SHP77 (cell line): ENCODE measurements at regions not wholly inside any gene's neighbourhood (a gene's known extent, or its start where the extent isn't known, plus 50 kb on each side); places are given as distances from the start of the nearest gene placed in this dataset.
"Not testable (repeated sequence)": the region's sequence is repeated elsewhere in the genome, so short reads cannot be mapped to it uniquely, and the experiment has no call there.

Source experiments
- DNase-seq, 2 experiments: peaks; one replicate each; lab custom pipeline; 2025; lab: John Stamatoyannopoulos, UW

DNA sequence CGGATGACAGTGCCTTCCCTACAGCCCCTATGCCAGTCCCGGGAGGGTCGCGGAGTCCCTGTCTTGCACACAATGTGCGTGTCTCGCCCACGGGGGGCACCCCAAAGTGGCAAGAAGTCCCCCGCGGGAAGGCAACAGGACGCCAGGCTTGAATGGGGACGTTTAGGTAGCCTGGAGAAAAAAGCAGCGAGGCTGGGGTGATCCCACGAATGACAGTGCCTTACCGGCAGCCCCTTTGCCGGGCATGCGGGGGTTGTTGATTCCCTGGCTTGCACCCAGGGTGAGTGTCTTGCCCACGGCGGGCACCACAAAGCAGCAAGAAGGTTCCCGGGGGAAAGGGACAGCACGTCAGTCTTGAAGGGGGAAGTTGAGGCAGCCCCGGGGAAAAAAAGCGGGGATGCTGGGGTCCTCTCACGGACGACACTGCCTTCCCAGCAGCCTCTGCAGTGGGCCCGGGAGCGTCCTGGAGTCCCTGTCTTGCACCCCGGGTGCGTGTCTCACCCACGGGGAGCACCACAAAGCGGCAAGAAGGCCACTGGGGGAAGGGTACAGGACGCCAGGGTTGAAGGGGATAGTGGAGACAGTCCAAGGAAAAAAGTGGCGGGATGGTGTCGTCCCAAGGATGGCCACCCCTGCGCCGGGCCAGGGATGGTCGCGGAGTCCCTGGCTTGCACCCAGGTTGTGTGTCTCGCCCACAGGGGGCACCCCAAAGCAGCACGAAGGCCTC lies 156.8 kb upstream of the ALG10B start:
- no peak for DNase-seq

DNA sequence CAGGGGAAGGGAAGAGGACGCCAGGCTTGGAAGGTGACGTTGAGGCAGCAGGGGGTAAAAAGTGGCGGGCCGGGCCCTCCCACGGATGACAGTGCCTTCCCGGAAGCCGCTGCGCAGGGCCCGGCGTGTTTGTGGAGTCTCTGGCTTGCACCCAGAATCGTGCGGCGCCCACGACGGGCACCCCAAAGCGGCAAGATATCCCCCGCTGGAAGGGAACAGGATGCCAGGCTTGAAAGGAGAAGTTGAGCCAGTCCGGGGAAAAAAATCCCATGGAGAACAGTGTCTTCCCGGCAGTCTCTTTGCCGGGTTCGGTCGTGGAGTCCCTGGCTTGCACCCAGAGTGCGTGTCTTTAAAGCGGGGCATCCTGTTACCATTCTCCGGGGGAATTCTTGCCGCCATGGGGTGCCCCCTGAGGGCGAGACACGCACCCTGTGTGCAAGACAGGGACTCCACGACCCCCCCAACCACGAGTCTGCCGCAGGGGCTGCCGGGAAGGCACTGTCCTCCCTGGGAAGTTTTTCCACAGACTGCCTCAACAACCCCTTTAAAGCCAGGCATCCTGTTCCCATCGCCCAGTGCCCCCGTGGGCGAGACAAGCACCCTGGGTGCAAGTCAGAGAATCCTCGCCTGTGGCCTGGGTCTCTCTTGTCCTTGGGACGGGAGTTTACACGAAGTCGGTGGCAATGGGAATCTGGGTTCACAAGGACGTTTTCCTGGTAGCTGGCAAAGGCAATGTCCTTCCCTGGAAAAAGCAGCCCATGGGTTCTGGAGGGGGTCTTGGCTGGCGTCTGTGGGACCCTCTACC lies 156.1 kb upstream of the ALG10B start:
- no peak for DNase-seq

DNA sequence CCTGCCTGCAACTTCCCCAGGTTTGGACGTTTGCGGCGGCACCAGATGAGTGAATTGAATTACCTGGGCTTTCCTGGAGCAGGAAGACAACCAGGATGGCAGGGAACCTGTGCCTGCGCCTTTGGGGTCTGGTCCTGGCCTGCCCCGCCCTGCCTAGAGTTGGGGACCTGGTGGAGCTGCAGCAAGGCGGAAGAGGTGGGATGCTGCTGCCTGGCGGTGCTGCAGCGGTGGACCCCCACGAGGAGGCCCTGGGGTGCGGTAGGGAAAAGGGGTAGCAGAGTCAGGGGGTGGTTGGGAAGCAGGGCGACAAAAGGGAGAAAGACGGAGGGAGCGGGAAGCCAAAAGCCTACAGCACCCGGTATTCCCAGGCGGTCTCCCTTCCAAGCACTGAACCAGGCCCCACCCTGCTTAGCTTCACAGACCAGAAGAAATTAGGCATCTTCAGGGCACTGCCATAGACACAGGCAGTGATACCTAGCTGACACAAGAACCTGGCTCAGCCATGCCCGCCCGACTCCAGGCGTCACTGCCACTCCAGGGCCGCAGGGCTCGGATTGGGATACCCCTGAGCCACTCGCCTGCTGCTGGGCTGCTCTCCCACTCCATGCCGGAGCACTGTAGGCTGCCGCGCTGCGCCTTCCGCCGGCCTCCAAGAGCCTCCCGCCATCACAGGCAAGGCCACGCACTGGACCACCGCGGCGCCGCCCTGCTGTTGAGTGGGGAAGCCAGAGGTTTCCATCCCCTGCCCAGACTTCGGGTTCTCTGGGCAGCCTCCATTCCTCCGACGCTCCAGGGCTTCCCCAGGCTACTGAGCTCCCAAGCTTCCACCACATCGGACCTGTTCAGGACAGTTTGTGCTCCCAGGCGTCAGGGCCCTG lies 155.2 kb upstream of the ALG10B start:
- no peak for DNase-seq

DNA sequence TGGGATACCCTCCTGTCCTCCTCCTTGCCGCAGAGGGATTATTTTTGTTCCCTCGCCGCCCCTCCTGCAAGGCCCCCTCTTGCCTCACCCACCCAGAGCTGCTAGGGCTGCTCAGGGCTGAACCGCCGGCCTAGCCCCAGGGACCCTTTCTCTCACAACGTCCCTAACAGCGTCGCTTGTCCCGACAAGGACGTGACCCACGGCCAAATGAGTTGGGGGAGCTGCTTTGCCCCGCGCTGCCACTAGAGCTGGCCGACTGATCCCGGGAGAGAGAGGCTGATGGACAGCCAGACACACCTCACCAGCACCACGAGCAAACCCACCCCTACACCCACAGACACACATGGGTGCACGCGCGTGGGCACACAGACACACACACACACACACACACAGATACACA lies 154.6 kb upstream of the ALG10B start:
- no peak for DNase-seq

DNA sequence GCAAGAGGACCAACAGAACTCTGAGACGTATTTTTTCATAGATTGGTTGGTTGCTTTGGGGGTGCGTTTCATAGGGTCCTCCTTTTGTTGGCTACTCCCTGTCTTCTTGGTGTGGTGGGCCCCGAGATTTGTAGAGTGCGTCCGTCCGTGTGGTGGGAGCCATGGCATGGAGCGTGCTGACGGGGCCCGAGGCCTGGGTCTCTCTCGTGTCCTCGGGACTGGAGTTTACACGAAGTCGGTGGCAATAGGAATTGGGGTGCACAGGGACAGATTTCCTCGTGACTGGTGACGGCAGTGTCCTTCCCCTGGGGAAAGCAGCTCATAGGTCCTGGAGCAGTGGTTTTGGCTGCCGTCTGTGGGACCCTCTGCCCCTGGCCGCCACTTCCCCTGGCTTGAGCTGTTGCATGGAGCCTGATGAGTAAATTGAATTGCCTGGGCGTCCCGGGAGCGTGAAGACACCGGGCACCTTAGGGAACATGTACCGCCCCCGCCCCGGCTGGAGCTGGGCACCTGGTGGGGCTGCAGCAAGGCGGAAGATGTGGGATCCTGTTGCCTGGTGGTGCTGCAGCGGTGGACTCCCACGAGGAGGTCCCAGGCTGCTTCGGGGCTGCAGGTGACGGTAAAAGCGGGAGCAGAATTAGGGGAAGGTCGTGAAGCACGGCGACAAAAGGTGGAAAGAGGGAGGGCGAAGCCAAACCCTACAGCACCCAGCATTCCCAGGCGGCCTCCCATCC lies 153.7 kb upstream of the ALG10B start:
- DNase-seq = no peak

DNA sequence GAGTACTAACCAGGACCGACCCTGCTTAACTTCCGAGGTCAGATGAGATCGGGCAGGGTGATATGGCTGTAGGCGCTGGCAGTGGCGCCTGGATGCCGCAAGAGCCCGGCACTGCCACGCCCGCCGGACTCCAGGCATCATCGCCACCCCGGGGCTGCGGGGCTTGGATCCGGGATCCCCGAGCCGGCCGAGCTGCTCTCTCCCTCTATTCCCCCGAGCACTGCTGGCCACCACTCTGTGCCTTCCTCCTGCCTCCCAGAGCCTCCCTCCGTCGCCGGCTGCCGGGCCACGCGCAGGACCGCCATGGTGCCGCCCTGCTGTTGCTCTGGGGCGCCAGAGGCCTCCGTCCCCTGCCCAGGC lies 153.2 kb upstream of the ALG10B start:
- DNase-seq = no peak

DNA sequence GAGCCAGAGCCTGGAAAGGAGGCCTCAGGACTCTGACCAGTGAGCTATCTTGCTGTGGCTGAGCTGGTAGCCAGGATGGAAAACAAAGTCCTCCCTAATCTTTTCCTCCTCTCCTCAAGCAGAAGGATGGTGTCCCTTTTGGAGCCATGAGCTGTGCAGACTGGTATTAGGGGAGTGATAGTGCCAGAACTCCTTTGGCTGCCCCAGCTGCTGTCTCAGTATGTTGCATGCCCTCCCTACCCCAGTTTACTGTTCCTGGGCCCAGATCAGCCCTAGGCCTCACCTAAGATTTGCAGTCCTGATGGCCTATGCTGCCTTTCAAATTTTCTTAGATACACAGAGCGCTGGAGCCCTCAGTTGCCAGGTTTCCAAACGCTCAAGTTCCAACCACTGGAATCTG lies 150.3 kb upstream of the ALG10B start:
- DNase-seq = no peak

DNA sequence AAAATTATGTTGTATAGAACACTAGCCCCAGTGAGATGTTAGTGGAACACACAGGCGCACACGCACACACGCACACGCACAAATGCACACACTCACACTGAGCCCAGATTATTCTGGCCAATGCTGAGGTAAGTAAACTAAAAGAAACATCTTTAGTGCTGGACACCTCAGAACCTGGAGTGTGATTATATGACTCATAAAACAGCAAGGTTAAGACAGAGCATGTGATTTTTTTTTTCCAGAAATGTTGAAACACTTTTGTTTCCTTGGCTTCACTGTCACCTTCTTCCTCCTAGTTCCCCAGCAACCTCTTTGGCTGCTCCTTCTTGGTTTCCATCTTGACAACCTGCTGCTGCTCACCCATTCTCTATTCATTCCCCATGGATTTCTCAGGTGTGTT lies 141.0 kb upstream of the ALG10B start:
- DNase-seq = no peak

DNA sequence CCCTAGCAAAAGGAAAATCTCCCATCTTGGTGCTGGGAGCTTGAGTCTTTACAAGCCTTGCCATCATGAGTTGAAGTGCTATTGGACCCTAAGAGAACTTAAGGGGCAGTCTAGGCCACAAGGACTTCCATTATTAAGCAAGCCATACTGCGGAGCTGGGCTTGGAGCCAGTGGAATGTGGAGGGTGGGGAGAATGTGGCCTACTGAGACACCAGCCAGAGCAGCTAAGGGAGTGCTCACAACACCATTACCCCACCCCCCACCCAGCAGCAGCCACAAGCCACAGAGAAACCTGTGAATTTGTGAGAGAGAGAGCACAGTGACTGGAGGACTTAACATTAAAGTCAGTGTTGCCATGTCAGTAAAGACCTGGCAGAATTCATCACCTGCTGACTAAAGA lies 133.0 kb upstream of the ALG10B start:
- DNase-seq = not testable (repeated sequence)

DNA sequence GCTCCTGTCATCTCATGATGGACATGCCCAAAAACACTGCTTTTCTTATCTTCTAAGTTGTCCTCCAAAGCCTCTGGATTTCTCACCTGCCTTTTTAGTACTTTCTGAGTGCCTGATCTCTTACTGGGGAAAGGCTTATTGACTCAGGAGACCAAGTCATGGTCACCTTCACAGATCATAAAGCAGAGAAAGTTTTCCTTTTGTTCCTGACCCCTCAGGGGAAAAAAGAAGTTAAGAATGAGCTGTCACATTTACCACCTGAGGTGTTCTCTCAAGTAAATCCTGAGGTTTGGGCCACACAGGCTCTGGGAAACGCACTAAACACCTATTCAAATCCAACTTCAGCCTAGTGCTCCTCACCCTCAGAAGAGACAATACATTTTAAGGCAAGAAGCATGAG lies 119.3 kb upstream of the ALG10B start:
- DNase-seq = not testable (repeated sequence)

DNA sequence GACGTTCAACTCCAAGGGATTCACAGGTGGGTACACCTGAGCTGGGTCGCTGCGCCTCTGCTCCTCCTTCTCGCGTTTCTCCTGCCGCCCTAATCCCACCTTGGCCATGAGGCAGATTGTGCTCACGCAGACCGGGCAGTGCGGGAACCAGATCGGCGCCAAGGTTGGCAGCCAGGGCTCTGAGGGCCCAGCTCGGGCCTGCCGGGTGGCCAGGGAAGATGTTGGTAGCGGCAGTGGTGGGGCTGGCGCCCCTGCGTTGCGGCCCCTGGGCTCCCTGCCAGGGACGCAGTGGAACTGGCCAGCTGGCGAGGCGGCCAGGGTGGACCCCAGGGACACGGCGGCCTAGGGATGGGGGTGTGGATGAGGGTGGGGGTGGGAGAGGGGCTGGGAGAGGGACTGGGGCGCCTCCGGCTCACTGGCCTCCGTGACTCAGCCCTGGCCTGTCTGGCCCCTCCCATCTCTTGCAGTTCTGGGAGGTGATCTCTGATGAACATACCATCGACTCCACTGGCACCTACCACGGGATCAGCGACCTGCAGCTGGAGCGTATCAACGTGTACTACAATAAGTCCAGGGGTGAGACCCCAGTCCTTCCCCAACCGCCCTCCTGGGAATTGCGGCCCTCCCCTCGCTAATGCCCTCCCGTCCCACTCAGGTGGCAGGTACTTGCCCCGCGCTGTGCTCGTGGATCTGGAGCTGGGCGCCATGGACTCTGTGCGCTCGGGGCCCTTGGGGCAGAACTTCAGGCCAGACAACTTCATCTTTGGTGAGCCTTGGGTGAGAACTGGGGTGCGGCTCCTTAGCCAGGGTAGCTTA lies 114.9 kb upstream of the ALG10B start:
- no peak for DNase-seq

DNA sequence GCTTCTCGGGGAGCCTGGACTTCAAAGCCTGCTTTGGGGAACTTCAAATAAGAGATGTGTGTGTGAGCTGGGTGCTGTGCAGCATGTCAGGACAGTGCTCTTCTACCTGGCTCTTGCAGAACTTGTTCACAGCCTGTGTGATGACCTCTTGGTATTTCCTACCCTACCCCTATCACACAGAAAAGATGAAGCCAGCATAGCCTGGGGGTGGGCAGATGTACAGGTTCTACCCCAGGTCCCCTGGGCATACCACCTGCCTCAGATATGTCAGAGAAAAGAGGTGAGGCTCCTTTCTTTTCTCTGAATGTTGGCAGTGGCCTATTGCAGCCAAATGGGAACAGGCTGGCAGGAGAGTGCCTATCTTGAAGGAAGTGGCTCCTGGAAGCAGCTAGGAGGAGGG lies 111.7 kb upstream of the ALG10B start:
- no peak for DNase-seq

DNA sequence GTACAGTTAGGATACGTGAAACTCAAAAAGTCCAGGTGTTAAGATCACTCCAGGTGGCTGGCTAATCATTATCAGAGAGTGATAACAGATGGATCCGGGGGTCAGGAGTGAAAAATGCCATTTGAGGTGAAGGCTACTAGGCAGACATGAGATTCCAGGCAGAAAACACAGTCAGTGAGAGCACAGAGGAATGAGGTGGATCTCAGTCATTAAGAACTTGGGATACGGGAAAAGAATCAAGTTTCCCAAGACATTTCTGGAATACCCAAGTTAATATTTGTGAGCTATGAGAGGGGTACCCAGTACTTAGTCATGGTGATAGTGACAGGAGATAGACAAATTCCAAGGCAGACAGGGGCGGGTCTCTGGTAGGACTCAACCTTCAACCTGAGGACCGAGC lies 94.6 kb upstream of the ALG10B start:
- DNase-seq = no peak

DNA sequence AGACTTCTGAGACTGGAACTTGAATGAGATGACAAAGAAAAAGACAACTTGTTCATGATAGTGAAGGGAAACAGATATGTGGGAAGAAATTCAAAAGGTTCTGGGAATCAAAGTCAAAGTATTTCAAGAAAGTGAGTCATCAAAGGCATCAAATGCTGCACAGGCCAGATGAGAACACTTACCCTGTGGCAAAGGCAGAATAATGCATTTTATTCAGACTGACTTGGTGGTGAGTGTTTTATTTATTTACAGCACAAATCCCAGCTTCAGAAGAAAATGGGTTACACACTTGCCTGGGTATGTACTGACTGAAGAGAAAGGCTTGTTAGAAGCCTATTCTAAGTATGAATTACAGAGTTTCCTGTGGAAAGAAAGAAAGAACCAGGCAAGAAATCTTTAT lies 78.2 kb upstream of the ALG10B start:
- not testable (repeated sequence) for DNase-seq

DNA sequence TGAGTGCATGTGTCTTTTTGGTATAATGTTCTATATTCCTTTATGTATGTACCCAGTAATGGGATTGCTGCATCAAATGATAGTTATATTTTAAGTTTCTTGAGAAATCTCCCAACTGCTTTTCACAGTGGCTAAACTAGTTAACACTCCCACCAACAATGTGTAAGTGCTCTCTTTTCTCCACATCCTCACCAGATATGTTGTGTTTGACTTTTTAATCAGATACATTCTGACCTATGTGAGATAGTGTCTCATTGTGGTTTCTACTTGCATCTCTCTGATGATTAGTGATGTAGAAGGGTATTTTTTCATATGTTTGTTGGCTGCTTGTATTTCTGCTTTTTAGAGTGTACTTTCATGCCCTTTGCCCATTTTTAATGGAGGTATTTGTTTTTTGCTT lies 62.8 kb upstream of the ALG10B start:
- DNase-seq = no peak

DNA sequence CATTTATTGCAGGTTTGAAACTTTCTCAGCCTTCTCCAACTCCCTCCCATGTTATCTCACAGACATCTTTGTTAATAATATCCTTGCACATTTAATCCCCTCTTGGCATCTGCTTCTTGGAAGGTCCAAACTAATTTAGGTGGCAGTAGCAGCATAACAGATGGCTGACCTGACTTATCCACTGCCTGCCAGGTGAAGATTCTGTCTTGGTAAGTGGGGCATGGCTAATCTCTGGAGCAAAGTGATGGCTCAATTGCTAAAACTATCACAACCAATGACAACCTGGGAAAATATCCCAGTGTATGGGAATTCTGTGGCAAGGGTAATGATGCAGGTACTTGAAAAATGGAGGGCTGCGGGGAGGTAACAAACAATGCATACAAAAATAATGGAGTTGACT lies 58.2 kb upstream of the ALG10B start:
- DNase-seq = no peak
